MM.1S (cell line): ENCODE measurements at regions not wholly inside any gene's neighbourhood (a gene's known extent, or its start where the extent isn't known, plus 50 kb on each side); places are given as distances from the start of the nearest gene placed in this dataset.
"Not testable (repeated sequence)": the region's sequence is repeated elsewhere in the genome, so short reads cannot be mapped to it uniquely, and the experiment has no call there.

Experiments
- DNase-seq: peaks from one replicate; pipeline ENCODE4 v3.0.0-alpha.2; 2015
- H2AFZ ChIP-seq: fragments of 300-600 bp; sonication (generic); 2 replicates; pipeline ENCODE4 v1.6.0; 2016; ENCODE audit warnings: antibody characterized with exemption, low read length
- H3F3A ChIP-seq: fragments of 300-600 bp; sonication (generic); 2 replicates; pipeline ENCODE4 v1.6.1; 2016; ENCODE audit warnings: mild to moderate bottlenecking, antibody characterized with exemption, low read length, moderate library complexity, mixed read lengths; ENCODE audit not compliant: insufficient read depth
- H3K27ac ChIP-seq: fragments of 300-600 bp; sonication (generic); 2 replicates; pipeline ENCODE4 v1.5.1; 2016; ENCODE audit warnings: mild to moderate bottlenecking, low read length
- H3K27me3 ChIP-seq: fragments of 300-600 bp; sonication (generic); replicated peaks from 2 replicates; pipeline ENCODE4 v1.6.0; 2016; ENCODE audit warnings: low read length; ENCODE audit not compliant: insufficient read depth
- H3K36me3 ChIP-seq: fragments of 300-600 bp; sonication (generic); replicated peaks from 2 replicates; pipeline ENCODE4 v1.6.1; 2016; ENCODE audit warnings: mild to moderate bottlenecking, low read length, mixed read lengths; ENCODE audit not compliant: insufficient read depth
- H3K4me1 ChIP-seq: fragments of 300-600 bp; sonication (generic); 2 replicates; pipeline ENCODE4 v1.6.1; 2016; ENCODE audit warnings: low read length, mixed read lengths
- H3K4me2 ChIP-seq: fragments of 300-600 bp; sonication (generic); 2 replicates; pipeline ENCODE4 v1.6.0; 2016; ENCODE audit warnings: low read depth, low read length
- H3K4me3 ChIP-seq: fragments of 300-600 bp; sonication (generic); 2 replicates; pipeline ENCODE4 v1.5.1; 2016; ENCODE audit warnings: low read length, mixed read lengths
- H3K79me2 ChIP-seq: fragments of 300-600 bp; sonication (generic); 2 replicates; pipeline ENCODE4 v1.6.1; 2016; ENCODE audit warnings: mixed run types, low read length, mixed read lengths
- H3K9ac ChIP-seq: fragments of 300-600 bp; sonication (generic); 2 replicates; pipeline ENCODE4 v1.6.1; 2016; ENCODE audit warnings: low read length, mixed read lengths
- H3K9me2 ChIP-seq: fragments of 300-600 bp; sonication (generic); replicated peaks from 2 replicates; pipeline ENCODE4 v1.6.1; 2016; ENCODE audit warnings: mild to moderate bottlenecking, low read length, mixed read lengths; ENCODE audit not compliant: insufficient read depth
- H3K9me3 ChIP-seq: fragments of 300-600 bp; sonication (generic); replicated peaks from 2 replicates; pipeline ENCODE4 v1.6.1; 2016; ENCODE audit warnings: mild to moderate bottlenecking, low read length, mixed read lengths; ENCODE audit not compliant: insufficient read depth
- H4K20me1 ChIP-seq: fragments of 300-600 bp; sonication (generic); 2 replicates; pipeline ENCODE4 v1.6.1; 2016; ENCODE audit warnings: mild to moderate bottlenecking, low read length, moderate library complexity, mixed read lengths; ENCODE audit not compliant: insufficient read depth
- EZH2 ChIP-seq: fragments of 300-600 bp; sonication (generic); optimal IDR thresholded peaks from 2 replicates; pipeline ENCODE3; 2017; ENCODE audit warnings: low read depth, mild to moderate bottlenecking, antibody characterized with exemption, low read length, mixed read lengths
- EZH2phosphoT487 ChIP-seq: fragments of 300-600 bp; sonication (generic); IDR thresholded peaks from 2 replicates; pipeline ENCODE4 v1.6.1; 2018; ENCODE audit warnings: antibody characterized with exemption, low read length
- TF ChIP-seq, protein P1 (sequence below): fragments of 300-600 bp; sonication (generic); IDR thresholded peaks from 2 replicates; pipeline ENCODE4 v1.5.1; 2016; ENCODE audit warnings: antibody characterized with exemption, low read length, mixed read lengths

DNA sequence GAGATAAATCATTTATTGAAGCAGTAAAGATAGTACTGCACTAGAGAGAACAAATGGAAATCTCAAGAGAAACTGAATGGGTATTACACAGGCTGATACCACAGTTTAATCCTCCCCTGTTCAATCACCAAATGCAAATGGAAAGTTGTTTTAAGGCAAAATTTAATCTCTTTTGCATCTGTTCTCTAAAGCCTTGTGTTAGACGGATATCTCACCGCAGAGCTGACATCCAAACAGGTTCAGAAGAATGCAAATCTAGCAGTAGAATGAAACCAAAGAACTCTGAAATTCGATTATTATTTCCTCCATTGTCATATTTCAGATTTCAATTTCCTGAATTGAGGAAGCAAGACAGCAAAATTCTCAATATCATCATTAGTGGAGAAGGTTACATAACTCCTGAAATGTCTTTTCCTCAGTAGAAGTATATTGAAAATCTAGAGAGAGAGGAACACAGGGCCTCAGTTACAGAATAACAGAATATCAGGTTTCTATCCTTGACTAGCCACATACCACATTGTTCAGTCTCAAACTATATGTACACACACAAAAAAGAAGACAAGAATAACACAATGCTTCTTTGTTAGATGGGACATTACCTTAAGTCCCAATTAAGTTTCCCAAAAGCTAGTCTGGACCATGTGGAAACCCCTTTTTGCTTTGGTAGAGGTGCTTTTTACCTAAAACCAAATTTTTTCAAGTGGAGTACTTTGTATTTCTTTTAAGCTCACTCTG is 94.1 kb upstream of the BANK1 start:
- Histone ChIP-seq H3K4me2 (no peak overlapping the region), H2AFZ (no peak overlapping the region), H3K36me3 (no peaks in the 10 kb centered on the region), H3K9me2 (no peaks in the 10 kb centered on the region), H3K9me3 (no peaks in the 10 kb centered on the region), H4K20me1 (no peaks in the 10 kb centered on the region), H3K27ac (no peak overlapping the region), H3F3A (no peaks in the 10 kb centered on the region), H3K9ac (no peak overlapping the region), H3K79me2 (no peaks in the 10 kb centered on the region), H3K4me1 (no peaks in the 10 kb centered on the region), H3K4me3 (no peak overlapping the region), H3K27me3 (no peaks in the 10 kb centered on the region)
- TF ChIP-seq EZH2 (no peak), EZH2phosphoT487 (no peak)
- TF ChIP-seq, protein P1, sequence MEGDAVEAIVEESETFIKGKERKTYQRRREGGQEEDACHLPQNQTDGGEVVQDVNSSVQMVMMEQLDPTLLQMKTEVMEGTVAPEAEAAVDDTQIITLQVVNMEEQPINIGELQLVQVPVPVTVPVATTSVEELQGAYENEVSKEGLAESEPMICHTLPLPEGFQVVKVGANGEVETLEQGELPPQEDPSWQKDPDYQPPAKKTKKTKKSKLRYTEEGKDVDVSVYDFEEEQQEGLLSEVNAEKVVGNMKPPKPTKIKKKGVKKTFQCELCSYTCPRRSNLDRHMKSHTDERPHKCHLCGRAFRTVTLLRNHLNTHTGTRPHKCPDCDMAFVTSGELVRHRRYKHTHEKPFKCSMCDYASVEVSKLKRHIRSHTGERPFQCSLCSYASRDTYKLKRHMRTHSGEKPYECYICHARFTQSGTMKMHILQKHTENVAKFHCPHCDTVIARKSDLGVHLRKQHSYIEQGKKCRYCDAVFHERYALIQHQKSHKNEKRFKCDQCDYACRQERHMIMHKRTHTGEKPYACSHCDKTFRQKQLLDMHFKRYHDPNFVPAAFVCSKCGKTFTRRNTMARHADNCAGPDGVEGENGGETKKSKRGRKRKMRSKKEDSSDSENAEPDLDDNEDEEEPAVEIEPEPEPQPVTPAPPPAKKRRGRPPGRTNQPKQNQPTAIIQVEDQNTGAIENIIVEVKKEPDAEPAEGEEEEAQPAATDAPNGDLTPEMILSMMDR, result no peak
- DNase-seq, result no peak

DNA sequence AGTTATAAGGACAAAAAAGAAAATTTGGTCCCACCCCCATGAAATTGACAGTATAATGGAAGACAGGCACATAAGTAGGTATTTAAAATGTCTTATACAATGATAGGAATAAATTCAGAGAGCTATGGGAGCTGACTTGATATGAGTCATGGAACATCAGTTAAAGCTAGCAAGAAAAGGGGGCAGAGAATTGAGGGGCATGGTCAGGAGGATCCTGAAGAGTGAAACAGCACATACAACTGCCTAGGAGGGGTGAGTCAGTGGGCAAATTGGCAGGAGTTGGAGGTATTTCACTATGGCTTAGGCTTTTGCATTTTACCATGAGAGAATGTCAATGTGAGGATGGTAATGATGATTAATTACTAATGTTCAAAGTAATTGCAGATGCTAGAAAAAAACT is 95.4 kb upstream of the BANK1 start:
- Histone ChIP-seq H3K79me2 (no peaks in the 10 kb centered on the region), H3K4me2 (no peak overlapping the region), H3K27me3 (no peaks in the 10 kb centered on the region), H3F3A (no peaks in the 10 kb centered on the region), H3K36me3 (no peaks in the 10 kb centered on the region), H2AFZ (no peak overlapping the region), H3K9me2 (no peaks in the 10 kb centered on the region), H3K4me1 (no peaks in the 10 kb centered on the region), H3K27ac (no peak overlapping the region), H3K4me3 (no peak overlapping the region), H3K9me3 (no peaks in the 10 kb centered on the region), H3K9ac (no peak overlapping the region), H4K20me1 (no peaks in the 10 kb centered on the region)
- TF ChIP-seq EZH2 (no peak), EZH2phosphoT487 (no peak)
- TF ChIP-seq, protein P1, result no peak
- DNase-seq, result no peak

DNA sequence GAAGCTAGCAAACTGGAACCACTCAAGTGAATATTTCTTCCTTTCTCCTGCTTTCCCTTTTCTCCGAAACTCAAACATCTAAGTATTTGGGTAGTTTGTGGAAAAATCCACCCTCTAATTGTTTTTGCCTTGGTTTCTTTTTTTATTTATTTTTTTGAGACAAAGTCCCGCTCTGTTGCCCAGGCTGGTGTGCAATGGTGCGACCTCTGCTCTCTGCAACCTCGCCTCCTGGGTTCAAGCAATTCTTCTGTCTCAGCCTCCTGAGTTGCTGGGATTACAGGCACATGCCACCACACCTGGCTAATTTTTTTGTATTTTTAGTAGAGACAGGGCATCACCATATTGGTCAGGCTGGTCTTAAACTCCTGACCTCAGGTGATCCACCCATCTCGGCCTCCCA is 96.1 kb upstream of the BANK1 start:
- not testable (repeated sequence) for H3K9me2 ChIP-seq, H3K4me1 ChIP-seq, H3F3A ChIP-seq, H3K4me3 ChIP-seq, H3K79me2 ChIP-seq, H3K9ac ChIP-seq, H3K27me3 ChIP-seq, H3K4me2 ChIP-seq, H3K36me3 ChIP-seq, DNase-seq, H4K20me1 ChIP-seq, H2AFZ ChIP-seq, H3K9me3 ChIP-seq, H3K27ac ChIP-seq

DNA sequence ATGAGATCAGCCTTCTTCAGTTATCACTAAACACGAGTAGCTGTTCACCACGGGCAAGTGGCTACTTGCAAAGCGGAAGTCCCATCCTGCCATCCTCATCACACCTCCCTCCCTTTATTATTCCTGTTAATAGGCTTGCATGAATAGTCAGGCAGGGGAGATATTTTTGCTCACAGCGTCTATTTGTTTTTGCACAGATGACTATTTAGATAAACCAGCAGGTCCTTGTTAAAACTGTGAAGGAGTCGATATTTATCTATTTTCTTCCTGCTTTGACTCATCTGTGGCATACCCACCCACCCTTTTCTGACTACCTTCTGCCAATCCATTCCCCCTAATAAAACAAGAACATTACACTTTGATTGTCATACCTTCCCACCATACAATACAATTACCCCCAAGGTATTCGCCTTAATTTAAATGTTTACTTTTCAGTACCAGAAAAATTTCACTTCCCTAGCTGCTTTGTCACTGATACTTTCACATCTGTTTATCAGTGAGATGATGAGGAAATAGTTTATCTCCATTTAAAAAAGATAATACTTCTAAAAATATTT is 96.6 kb upstream of the BANK1 start:
- DNase-seq, result no peak
- Histone ChIP-seq H3K27ac (no peak overlapping the region), H3K4me1 (no peaks in the 10 kb centered on the region)

More for the DNA sequence above, 96.6 kb upstream of the BANK1 start:
- H3K9ac ChIP-seq, result no peak overlapping the region
- no peaks in the 10 kb centered on the region for H3K9me2 ChIP-seq
- no peak overlapping the region for H3K4me2 ChIP-seq
- no peaks in the 10 kb centered on the region for H3K27me3 ChIP-seq
- H3K4me3 ChIP-seq, result no peak overlapping the region
- no peak for TF ChIP-seq EZH2phosphoT487
- TF ChIP-seq, protein P1, result no peak
- TF ChIP-seq EZH2, result no peak
- no peaks in the 10 kb centered on the region for H3K79me2 ChIP-seq
- no peaks in the 10 kb centered on the region for H3K36me3 ChIP-seq
- H3F3A ChIP-seq, result no peaks in the 10 kb centered on the region
- H2AFZ ChIP-seq, result no peak overlapping the region
- no peaks in the 10 kb centered on the region for H3K9me3 ChIP-seq
- H4K20me1 ChIP-seq, result no peaks in the 10 kb centered on the region
